ENCODE measurements at regions not wholly inside any gene's neighbourhood (a gene's known extent, or its start where the extent isn't known, plus 50 kb on each side); places are given as distances from the start of the nearest gene placed in this dataset.

DNA sequence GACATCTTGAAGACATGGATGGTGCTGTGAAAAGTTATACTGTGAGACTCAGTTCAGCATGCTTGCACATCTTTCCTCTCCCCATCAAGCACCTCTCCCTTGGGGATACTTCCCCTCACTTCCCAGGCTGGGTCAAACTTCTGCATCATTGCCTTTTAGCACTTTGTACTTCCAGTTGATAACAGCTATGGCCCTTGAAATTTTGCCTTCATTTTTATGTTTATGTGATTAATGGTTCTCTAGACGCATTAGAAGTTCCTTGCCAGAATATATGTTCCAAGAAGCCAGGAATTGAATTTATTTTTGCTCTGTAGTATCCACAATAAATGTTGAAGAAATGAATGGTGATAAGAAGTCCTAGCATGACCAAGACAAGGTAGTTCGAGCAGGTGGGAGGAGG is 120.9 kb upstream of the ST6GAL2 start:
- TF ChIP-seq RAD21 (conservative IDR thresholded peaks at IDR 0.05) = no peak
- TF ChIP-seq MXI1 (conservative IDR thresholded peaks at IDR 0.05; ENCODE audit: poor library complexity, severe bottlenecking) = no peak
- no peak for TF ChIP-seq EP300 (conservative IDR thresholded peaks at IDR 0.05; ENCODE audit: poor library complexity, severe bottlenecking)
- TF ChIP-seq TAF1 (IDR thresholded peaks at IDR 0.05; ENCODE audit: low read depth) = no peak
- TF ChIP-seq SMC3 (conservative IDR thresholded peaks at IDR 0.05; ENCODE audit: poor library complexity) = no peak
- TF ChIP-seq, protein P1, sequence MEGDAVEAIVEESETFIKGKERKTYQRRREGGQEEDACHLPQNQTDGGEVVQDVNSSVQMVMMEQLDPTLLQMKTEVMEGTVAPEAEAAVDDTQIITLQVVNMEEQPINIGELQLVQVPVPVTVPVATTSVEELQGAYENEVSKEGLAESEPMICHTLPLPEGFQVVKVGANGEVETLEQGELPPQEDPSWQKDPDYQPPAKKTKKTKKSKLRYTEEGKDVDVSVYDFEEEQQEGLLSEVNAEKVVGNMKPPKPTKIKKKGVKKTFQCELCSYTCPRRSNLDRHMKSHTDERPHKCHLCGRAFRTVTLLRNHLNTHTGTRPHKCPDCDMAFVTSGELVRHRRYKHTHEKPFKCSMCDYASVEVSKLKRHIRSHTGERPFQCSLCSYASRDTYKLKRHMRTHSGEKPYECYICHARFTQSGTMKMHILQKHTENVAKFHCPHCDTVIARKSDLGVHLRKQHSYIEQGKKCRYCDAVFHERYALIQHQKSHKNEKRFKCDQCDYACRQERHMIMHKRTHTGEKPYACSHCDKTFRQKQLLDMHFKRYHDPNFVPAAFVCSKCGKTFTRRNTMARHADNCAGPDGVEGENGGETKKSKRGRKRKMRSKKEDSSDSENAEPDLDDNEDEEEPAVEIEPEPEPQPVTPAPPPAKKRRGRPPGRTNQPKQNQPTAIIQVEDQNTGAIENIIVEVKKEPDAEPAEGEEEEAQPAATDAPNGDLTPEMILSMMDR (IDR thresholded peaks at IDR 0.05; ENCODE audit: poor library complexity, severe bottlenecking) = no peak
- no peak for TF ChIP-seq EZH2 (IDR thresholded peaks at IDR 0.05; ENCODE audit: borderline replicate concordance, insufficient read depth, low read length, poor library complexity, severe bottlenecking)
- TF ChIP-seq, protein P2, sequence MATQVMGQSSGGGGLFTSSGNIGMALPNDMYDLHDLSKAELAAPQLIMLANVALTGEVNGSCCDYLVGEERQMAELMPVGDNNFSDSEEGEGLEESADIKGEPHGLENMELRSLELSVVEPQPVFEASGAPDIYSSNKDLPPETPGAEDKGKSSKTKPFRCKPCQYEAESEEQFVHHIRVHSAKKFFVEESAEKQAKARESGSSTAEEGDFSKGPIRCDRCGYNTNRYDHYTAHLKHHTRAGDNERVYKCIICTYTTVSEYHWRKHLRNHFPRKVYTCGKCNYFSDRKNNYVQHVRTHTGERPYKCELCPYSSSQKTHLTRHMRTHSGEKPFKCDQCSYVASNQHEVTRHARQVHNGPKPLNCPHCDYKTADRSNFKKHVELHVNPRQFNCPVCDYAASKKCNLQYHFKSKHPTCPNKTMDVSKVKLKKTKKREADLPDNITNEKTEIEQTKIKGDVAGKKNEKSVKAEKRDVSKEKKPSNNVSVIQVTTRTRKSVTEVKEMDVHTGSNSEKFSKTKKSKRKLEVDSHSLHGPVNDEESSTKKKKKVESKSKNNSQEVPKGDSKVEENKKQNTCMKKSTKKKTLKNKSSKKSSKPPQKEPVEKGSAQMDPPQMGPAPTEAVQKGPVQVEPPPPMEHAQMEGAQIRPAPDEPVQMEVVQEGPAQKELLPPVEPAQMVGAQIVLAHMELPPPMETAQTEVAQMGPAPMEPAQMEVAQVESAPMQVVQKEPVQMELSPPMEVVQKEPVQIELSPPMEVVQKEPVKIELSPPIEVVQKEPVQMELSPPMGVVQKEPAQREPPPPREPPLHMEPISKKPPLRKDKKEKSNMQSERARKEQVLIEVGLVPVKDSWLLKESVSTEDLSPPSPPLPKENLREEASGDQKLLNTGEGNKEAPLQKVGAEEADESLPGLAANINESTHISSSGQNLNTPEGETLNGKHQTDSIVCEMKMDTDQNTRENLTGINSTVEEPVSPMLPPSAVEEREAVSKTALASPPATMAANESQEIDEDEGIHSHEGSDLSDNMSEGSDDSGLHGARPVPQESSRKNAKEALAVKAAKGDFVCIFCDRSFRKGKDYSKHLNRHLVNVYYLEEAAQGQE (IDR thresholded peaks at IDR 0.05; ENCODE audit: borderline replicate concordance) = no peak
- no peak for TF ChIP-seq POLR2AphosphoS5 (IDR thresholded peaks at IDR 0.05)
- Histone ChIP-seq H3K27ac (ENCODE audit: low read length) (no peak overlapping the region), H3K4me3 (ENCODE audit: low read length) (no peak overlapping the region), H3K9me2 (ENCODE audit: insufficient read depth, low read length) (no peaks in the 10 kb centered on the region), H3K9me3 (ENCODE audit: low read length) (no peaks in the 10 kb centered on the region), H3K4me2 (ENCODE audit: low read length) (no peak overlapping the region), H3K9ac (ENCODE audit: low read length) (no peak overlapping the region), H3F3A (ENCODE audit: insufficient read depth, low read length, poor library complexity, severe bottlenecking) (no peaks in the 10 kb centered on the region), H3K27me3 (ENCODE audit: insufficient read depth, low read depth, low read length) (no peaks in the 10 kb centered on the region), H4K20me1 (ENCODE audit: insufficient read depth) (no peaks in the 10 kb centered on the region), H3K36me3 (ENCODE audit: insufficient read depth, low read length) (no peaks in the 10 kb centered on the region), H2AFZ (ENCODE audit: low read depth, low read length) (no peak overlapping the region), H3K79me2 (replicated peaks; ENCODE audit: insufficient read depth, low read length) (no peaks in the 10 kb centered on the region)

DNA sequence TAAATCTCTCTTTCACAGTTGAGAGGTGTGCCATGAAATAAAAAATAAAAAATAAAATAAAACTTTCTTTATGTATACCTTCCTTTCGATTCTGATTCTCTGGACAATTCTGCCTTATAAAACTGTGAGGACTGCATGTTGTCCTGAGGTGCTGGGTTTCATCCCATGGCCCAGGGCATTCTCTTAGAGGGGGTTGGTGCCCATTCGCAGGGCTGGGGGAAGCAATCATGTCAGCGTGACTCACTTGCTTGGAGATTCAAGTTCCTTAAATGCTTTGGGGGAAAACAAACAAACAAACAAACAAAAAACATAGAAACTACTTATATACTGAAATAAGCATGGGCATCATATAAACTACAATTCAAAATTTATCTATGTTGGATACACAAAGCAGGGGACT is 122.0 kb upstream of the ST6GAL2 start:
- H3K9me2 ChIP-seq (ENCODE audit: insufficient read depth, low read length) = no peaks in the 10 kb centered on the region
- TF ChIP-seq, protein P1 (IDR thresholded peaks at IDR 0.05; ENCODE audit: poor library complexity, severe bottlenecking) = no peak
- TF ChIP-seq MXI1 (conservative IDR thresholded peaks at IDR 0.05; ENCODE audit: poor library complexity, severe bottlenecking) = no peak
- TF ChIP-seq EZH2 (IDR thresholded peaks at IDR 0.05; ENCODE audit: borderline replicate concordance, insufficient read depth, low read length, poor library complexity, severe bottlenecking) = no peak
- TF ChIP-seq EP300 (conservative IDR thresholded peaks at IDR 0.05; ENCODE audit: poor library complexity, severe bottlenecking) = no peak
- TF ChIP-seq SMC3 (conservative IDR thresholded peaks at IDR 0.05; ENCODE audit: poor library complexity) = no peak
- no peak for TF ChIP-seq RAD21 (conservative IDR thresholded peaks at IDR 0.05)
- TF ChIP-seq TAF1 (IDR thresholded peaks at IDR 0.05; ENCODE audit: low read depth) = no peak
- TF ChIP-seq POLR2AphosphoS5 (IDR thresholded peaks at IDR 0.05) = no peak
- TF ChIP-seq, protein P2 (IDR thresholded peaks at IDR 0.05; ENCODE audit: borderline replicate concordance) = no peak
- H4K20me1 ChIP-seq (ENCODE audit: insufficient read depth) = no peaks in the 10 kb centered on the region
- H3K27ac ChIP-seq (ENCODE audit: low read length) = no peak overlapping the region
- no peak overlapping the region for H3K4me3 ChIP-seq (ENCODE audit: low read length)
- H2AFZ ChIP-seq (ENCODE audit: low read depth, low read length) = no peak overlapping the region
- H3K79me2 ChIP-seq (replicated peaks; ENCODE audit: insufficient read depth, low read length) = no peaks in the 10 kb centered on the region
- no peaks in the 10 kb centered on the region for H3K36me3 ChIP-seq (ENCODE audit: insufficient read depth, low read length)
- H3K27me3 ChIP-seq (ENCODE audit: insufficient read depth, low read depth, low read length) = no peaks in the 10 kb centered on the region
- H3K9me3 ChIP-seq (ENCODE audit: low read length) = no peaks in the 10 kb centered on the region
- no peak overlapping the region for H3K9ac ChIP-seq (ENCODE audit: low read length)
- H3F3A ChIP-seq (ENCODE audit: insufficient read depth, low read length, poor library complexity, severe bottlenecking) = no peaks in the 10 kb centered on the region
- no peak overlapping the region for H3K4me2 ChIP-seq (ENCODE audit: low read length)
